ENCODE measurements at regions not wholly inside any gene's neighbourhood (a gene's known extent, or its start where the extent isn't known, plus 50 kb on each side); places are given as distances from the start of the nearest gene placed in this dataset.

GRCh38 chr6:133648581-133648980 lies 240.3 kb upstream of the TCF21 start (continued):
- TF ChIP-seq ZNF532 (CRISPR knock-in tag; IDR thresholded peaks at IDR 0.05; ENCODE audit: borderline replicate concordance) (no peak), ESRRA (CRISPR knock-in tag; IDR thresholded peaks at IDR 0.05; ENCODE audit: borderline replicate concordance) (no peak), ATF2 (CRISPR knock-in tag; IDR thresholded peaks at IDR 0.05; ENCODE audit: borderline replicate concordance, low read depth) (no peak), RORB (CRISPR knock-in tag; IDR thresholded peaks at IDR 0.05) (no peak), TEAD1 (CRISPR knock-in tag; IDR thresholded peaks at IDR 0.05) (no peak), CBFB (CRISPR knock-in tag; IDR thresholded peaks at IDR 0.05; ENCODE audit: low read depth) (no peak), ATF3 (CRISPR knock-in tag; conservative IDR thresholded peaks at IDR 0.05) (no peak)

GRCh38 chr6:133671376-133671775 lies 217.5 kb upstream of the TCF21 start:
- Mint-ChIP-seq H3K27me3 (ENCODE audit: low read depth) (no peaks in the 10 kb centered on the region; the same call in 1 of the 2 replicates), H3K4me1 (peaks cover 19% of the 10 kb centered on the region), H3K9me3 (peaks cover 19% of the 10 kb centered on the region), H3K4me3 (no peak overlapping the region), H3K36me3 (peaks cover 1% of the 10 kb centered on the region; the same call in 1 of the 2 replicates), H3K27ac (no peak overlapping the region)
- no peak for DNase-seq (ENCODE audit: low spot score)
- ChIA-PET CTCF (interaction anchor here (1.6 kb wide), 1 partner anchor 166 kb away, joined by 3 read pairs; no protein-coding TSS in a partner anchor), POLR2A (interaction anchor here (0.7 kb wide), 2 partner anchors 85 to 87 kb away, joined by 3 to 4 read pairs; no protein-coding TSS in a partner anchor)
- no peak for TF ChIP-seq ELF4 (CRISPR knock-in tag; IDR thresholded peaks at IDR 0.05; ENCODE audit: low read depth)
- TF ChIP-seq MAX (CRISPR knock-in tag; IDR thresholded peaks at IDR 0.05) = no peak
- TF ChIP-seq GRHL2 (CRISPR knock-in tag; IDR thresholded peaks at IDR 0.05; ENCODE audit: insufficient replicate concordance, severe bottlenecking) = no peak
- TF ChIP-seq ZNF396 (CRISPR knock-in tag; IDR thresholded peaks at IDR 0.05; ENCODE audit: borderline replicate concordance) = no peak
- no peak for TF ChIP-seq GABPB1 (CRISPR knock-in tag; IDR thresholded peaks at IDR 0.05)
- no peak for TF ChIP-seq NFE2L1 (CRISPR knock-in tag; IDR thresholded peaks at IDR 0.05)
- no peak for TF ChIP-seq ZNF121 (CRISPR knock-in tag; IDR thresholded peaks at IDR 0.05)
- TF ChIP-seq ZNF281 (CRISPR knock-in tag; IDR thresholded peaks at IDR 0.05) = no peak
- TF ChIP-seq CTCF (IDR thresholded peaks at IDR 0.05) = no peak
- TF ChIP-seq IRF2 (CRISPR knock-in tag; IDR thresholded peaks at IDR 0.05; ENCODE audit: borderline replicate concordance, low read depth) = no peak
- TF ChIP-seq TCF7 (CRISPR knock-in tag; IDR thresholded peaks at IDR 0.05; ENCODE audit: low read depth) = no peak
- TF ChIP-seq E2F4 (CRISPR knock-in tag; IDR thresholded peaks at IDR 0.05; ENCODE audit: borderline replicate concordance, low read depth) = no peak
- no peak for TF ChIP-seq E2F5 (CRISPR knock-in tag; IDR thresholded peaks at IDR 0.05)
- TF ChIP-seq PREB (CRISPR knock-in tag; IDR thresholded peaks at IDR 0.05; ENCODE audit: borderline replicate concordance) = no peak
- no peak for TF ChIP-seq CREB1 (CRISPR knock-in tag; IDR thresholded peaks at IDR 0.05)
- ATAC-seq = no peak
